ENCODE measurements at regions not wholly inside any gene's neighbourhood (a gene's known extent, or its start where the extent isn't known, plus 50 kb on each side); places are given as distances from the start of the nearest gene placed in this dataset.

DNA sequence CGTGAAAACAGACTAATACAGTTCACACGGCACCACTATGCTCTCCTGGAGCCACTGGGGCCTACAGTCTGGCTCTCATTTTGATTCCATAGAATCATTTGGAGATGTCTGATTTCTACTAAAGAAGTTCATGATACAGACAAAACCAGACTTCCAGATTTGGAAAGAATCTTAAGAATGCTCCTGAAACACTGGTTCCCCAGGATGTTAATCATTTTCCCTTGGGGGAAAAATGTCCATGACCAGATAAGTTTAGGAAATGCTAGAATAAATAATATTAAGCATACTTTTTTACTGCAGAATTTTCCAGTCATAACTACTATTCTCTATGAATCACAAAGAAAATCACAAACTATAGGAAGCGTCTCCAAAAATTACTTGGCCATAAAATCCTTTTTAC is 63.0 kb upstream of the RGS7 start:
- Histone ChIP-seq H3K4me1 (no peaks in the 10 kb centered on the region), H3K27me3 (peaks cover 0 to 16% (median 3%) of the 10 kb centered on the region in 4 donors), H3K36me3 (no peaks in the 10 kb centered on the region), H3K4me3 (no peak overlapping the region), H3K9me3 (no peaks in the 10 kb centered on the region), H3K27ac (no peak overlapping the region)
- intact Hi-C loops (cut with DNase I): no loop called here
- FAIRE-seq (no peak), ATAC-seq (no peak), DNase-seq (no peak)
- WGBS, 2 donors: 77 to 78% methylated on average over 3 of the region's 3 CpGs
- TF ChIP-seq, protein P1, sequence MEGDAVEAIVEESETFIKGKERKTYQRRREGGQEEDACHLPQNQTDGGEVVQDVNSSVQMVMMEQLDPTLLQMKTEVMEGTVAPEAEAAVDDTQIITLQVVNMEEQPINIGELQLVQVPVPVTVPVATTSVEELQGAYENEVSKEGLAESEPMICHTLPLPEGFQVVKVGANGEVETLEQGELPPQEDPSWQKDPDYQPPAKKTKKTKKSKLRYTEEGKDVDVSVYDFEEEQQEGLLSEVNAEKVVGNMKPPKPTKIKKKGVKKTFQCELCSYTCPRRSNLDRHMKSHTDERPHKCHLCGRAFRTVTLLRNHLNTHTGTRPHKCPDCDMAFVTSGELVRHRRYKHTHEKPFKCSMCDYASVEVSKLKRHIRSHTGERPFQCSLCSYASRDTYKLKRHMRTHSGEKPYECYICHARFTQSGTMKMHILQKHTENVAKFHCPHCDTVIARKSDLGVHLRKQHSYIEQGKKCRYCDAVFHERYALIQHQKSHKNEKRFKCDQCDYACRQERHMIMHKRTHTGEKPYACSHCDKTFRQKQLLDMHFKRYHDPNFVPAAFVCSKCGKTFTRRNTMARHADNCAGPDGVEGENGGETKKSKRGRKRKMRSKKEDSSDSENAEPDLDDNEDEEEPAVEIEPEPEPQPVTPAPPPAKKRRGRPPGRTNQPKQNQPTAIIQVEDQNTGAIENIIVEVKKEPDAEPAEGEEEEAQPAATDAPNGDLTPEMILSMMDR (IDR thresholded peaks at IDR 0.05): no peak

DNA sequence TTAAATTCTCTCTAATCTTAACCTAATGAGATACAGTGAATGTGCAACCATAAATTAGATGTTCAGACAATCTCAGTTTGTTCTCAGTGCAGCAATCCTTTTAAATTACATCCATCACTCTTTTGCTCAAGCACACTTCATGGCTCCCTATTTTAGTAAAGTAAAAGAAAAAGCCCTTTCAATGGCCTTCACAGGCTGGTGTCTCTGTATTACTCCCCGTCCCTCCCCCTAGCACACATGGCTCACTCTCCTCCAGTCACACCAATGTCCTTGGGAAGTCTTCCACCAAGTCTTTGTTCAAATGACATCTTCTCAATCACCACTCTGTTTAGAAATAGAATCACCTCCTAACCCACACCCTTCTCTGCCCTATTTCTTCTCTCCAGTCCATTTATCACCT is 60.3 kb upstream of the RGS7 start:
- H3K9me3 ChIP-seq: no peaks in the 10 kb centered on the region
- H3K4me1 ChIP-seq: no peaks in the 10 kb centered on the region
- ATAC-seq (no peak), DNase-seq (no peak), FAIRE-seq (no peak)
- TF ChIP-seq, protein P1 (IDR thresholded peaks at IDR 0.05): no peak
- intact Hi-C loops (cut with DNase I): no loop called here
- H3K4me3 ChIP-seq: no peak overlapping the region
- 24 to 45% methylated on average over 1 of the region's 1 CpG for WGBS, 2 donors
- H3K36me3 ChIP-seq: no peaks in the 10 kb centered on the region
- no peak overlapping the region for H3K27ac ChIP-seq
- peaks cover 0 to 5% (median 2%) of the 10 kb centered on the region in 4 donors for H3K27me3 ChIP-seq

DNA sequence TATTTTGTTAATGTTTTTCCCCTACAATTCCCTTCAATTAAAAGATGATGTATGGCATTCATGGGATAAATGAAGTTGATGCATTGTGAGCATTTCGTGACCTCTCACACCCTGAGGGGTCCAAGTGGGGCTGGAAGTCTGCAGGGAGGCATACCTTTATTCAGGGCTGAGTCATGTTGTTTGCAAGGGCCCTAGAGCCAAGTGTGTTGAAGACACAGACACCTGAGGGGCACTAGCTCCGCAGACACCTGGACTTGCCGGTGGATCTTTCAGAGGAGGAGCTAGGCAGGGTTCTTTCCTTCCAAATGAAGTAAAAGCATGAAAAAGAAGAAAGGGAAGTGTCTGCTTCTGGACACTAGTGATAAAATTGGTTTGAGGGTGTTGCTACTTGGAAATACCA is 57.0 kb upstream of the RGS7 start:
- Histone ChIP-seq H3K4me3 (no peak overlapping the region), H3K9me3 (no peaks in the 10 kb centered on the region), H3K36me3 (no peaks in the 10 kb centered on the region), H3K27me3 (no peaks in the 10 kb centered on the region), H3K4me1 (no peaks in the 10 kb centered on the region), H3K27ac (no peak overlapping the region)
- intact Hi-C loops (cut with DNase I): no loop called here
- TF ChIP-seq, protein P1 (IDR thresholded peaks at IDR 0.05): no peak
- FAIRE-seq (no peak), DNase-seq (no peak), ATAC-seq (no peak)
- WGBS, 2 donors: 46 to 53% methylated on average over 3 of the region's 3 CpGs

DNA sequence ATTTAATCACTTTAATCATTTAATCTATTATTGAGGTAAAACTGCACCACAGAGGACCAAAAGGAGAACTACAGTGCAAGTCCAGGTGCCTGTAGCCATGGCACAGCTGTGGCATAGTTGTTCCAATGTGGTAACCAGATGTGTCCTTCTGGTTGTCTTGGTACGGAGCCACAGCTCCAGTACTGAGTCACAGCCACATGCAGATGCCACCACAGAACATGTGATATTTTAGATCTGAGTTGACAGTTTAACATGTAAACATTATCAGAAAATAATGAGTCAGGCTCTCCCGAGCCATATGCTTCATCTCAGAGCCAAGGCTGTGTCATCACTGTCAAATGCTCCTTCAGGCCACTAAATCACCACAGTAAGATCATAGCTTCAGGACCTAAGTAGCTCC is 56.4 kb upstream of the RGS7 start:
- TF ChIP-seq, protein P1 (IDR thresholded peaks at IDR 0.05): no peak
- Histone ChIP-seq H3K9me3 (no peaks in the 10 kb centered on the region), H3K4me3 (no peak overlapping the region), H3K36me3 (no peaks in the 10 kb centered on the region), H3K27me3 (no peaks in the 10 kb centered on the region), H3K27ac (no peak overlapping the region), H3K4me1 (no peaks in the 10 kb centered on the region)
- DNase-seq (no peak), ATAC-seq (no peak), FAIRE-seq (no peak)
- intact Hi-C loops (cut with DNase I): no loop called here
- 42 to 51% methylated on average over 2 of the region's 2 CpGs for WGBS, 2 donors

DNA sequence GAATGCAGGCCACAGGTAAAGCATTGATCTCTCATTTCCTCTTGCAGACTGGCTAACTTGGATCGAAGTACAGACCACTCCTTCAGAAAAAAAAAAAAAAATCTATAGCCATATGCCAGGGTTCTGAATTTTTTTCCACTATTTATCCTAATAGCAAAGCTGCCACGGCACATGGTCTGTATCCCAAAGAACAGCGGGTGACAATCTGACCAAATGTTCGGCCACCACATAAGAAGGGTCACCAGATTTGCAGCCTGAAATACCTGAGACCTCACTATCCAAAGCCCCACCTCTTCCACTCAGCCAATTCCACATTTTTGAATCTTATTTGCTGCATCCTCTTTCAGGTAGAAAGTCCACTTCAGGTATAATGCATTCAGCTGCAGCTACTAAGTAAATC is 55.6 kb upstream of the RGS7 start:
- intact Hi-C loops (cut with DNase I): no loop called here
- 34 to 45% methylated on average over 4 of the region's 4 CpGs for WGBS, 2 donors
- no peaks in the 10 kb centered on the region for H3K36me3 ChIP-seq
- H3K4me3 ChIP-seq: no peak overlapping the region
- no peaks in the 10 kb centered on the region for H3K9me3 ChIP-seq
- DNase-seq (no peak), ATAC-seq (no peak), FAIRE-seq (no peak)
- no peaks in the 10 kb centered on the region for H3K4me1 ChIP-seq
- H3K27ac ChIP-seq: no peak overlapping the region
- TF ChIP-seq, protein P1 (IDR thresholded peaks at IDR 0.05): no peak
- no peaks in the 10 kb centered on the region for H3K27me3 ChIP-seq

Data from pancreas (tissue), 10 donors.